ENCODE measurements at regions not wholly inside any gene's neighbourhood (a gene's known extent, or its start where the extent isn't known, plus 50 kb on each side); places are given as distances from the start of the nearest gene placed in this dataset.
"Not testable (repeated sequence)": the region's sequence is repeated elsewhere in the genome, so short reads cannot be mapped to it uniquely, and the experiment has no call there.

GRCh38 chr5:174801798-174802197 is 77.4 kb downstream of the MSX2 start:
- no peak for DNase-seq
- in situ Hi-C loops (cut with MboI; ENCODE audit: low pct_unique_long_range_greater_than_20kb, low sequenced_read_pairs), result no loop called here

- in situ Hi-C loops (cut with MboI; ENCODE audit: low pct_unique_long_range_greater_than_20kb, low sequenced_read_pairs), result no loop called here
- DNase-seq, result no peak
Observed at GRCh38 chr5:174800435-174800834, 76.1 kb downstream of the MSX2 start.

- in situ Hi-C loops (cut with MboI; ENCODE audit: low pct_unique_long_range_greater_than_20kb, low sequenced_read_pairs), result no loop called here
- no peak for DNase-seq
Observed at GRCh38 chr5:174799121-174799520, 74.7 kb downstream of the MSX2 start.

GRCh38 chr5:174798551-174798951 is 74.2 kb downstream of the MSX2 start:
- DNase-seq, result no peak
- in situ Hi-C loops (cut with MboI; ENCODE audit: low pct_unique_long_range_greater_than_20kb, low sequenced_read_pairs), result no loop called here

- in situ Hi-C loops (cut with MboI; ENCODE audit: low pct_unique_long_range_greater_than_20kb, low sequenced_read_pairs), result no loop called here
- DNase-seq, result no peak
Observed at GRCh38 chr5:174796711-174797192, 72.4 kb downstream of the MSX2 start.

- no peak for DNase-seq
- in situ Hi-C loops (cut with MboI; ENCODE audit: low pct_unique_long_range_greater_than_20kb, low sequenced_read_pairs), result no loop called here
Observed at GRCh38 chr5:174794931-174795672, 70.7 kb downstream of the MSX2 start.

GRCh38 chr5:174793684-174794328 is 69.4 kb downstream of the MSX2 start:
- DNase-seq, result peak; percentile 57
- in situ Hi-C loops (cut with MboI; ENCODE audit: low pct_unique_long_range_greater_than_20kb, low sequenced_read_pairs), result no loop called here

- in situ Hi-C loops (cut with MboI; ENCODE audit: low pct_unique_long_range_greater_than_20kb, low sequenced_read_pairs), result no loop called here
- DNase-seq, result no peak
Observed at GRCh38 chr5:174793076-174793475, 68.7 kb downstream of the MSX2 start.

GRCh38 chr5:174792265-174792664 is 67.9 kb downstream of the MSX2 start:
- DNase-seq; in situ Hi-C loops (cut with MboI; ENCODE audit: low pct_unique_long_range_greater_than_20kb, low sequenced_read_pairs): not testable (repeated sequence)

GRCh38 chr5:174790906-174791305 is 66.5 kb downstream of the MSX2 start:
- in situ Hi-C loops (cut with MboI; ENCODE audit: low pct_unique_long_range_greater_than_20kb, low sequenced_read_pairs), result no loop called here

GRCh38 chr5:174789596-174789995 is 65.2 kb downstream of the MSX2 start:
- no peak for DNase-seq
- in situ Hi-C loops (cut with MboI; ENCODE audit: low pct_unique_long_range_greater_than_20kb, low sequenced_read_pairs), result no loop called here

More at GRCh38 chr5:174790906-174791305, 66.5 kb downstream of the MSX2 start:
- DNase-seq, result no peak

- in situ Hi-C loops (cut with MboI; ENCODE audit: low pct_unique_long_range_greater_than_20kb, low sequenced_read_pairs), result no loop called here
Observed at GRCh38 chr5:174785120-174785680, 60.8 kb downstream of the MSX2 start.

More at GRCh38 chr5:174785120-174785680, 60.8 kb downstream of the MSX2 start:
- no peak for DNase-seq

All from KBM-7 (cell line).